NCI-H526 (cell line): ENCODE measurements at regions not wholly inside any gene's neighbourhood (a gene's known extent, or its start where the extent isn't known, plus 50 kb on each side); places are given as distances from the start of the nearest gene placed in this dataset.
"Not testable (repeated sequence)": the region's sequence is repeated elsewhere in the genome, so short reads cannot be mapped to it uniquely, and the experiment has no call there.

Source experiments
- DNase-seq, 2 experiments: peaks; one replicate each; lab custom pipeline; 2025; lab: John Stamatoyannopoulos, UW

DNA sequence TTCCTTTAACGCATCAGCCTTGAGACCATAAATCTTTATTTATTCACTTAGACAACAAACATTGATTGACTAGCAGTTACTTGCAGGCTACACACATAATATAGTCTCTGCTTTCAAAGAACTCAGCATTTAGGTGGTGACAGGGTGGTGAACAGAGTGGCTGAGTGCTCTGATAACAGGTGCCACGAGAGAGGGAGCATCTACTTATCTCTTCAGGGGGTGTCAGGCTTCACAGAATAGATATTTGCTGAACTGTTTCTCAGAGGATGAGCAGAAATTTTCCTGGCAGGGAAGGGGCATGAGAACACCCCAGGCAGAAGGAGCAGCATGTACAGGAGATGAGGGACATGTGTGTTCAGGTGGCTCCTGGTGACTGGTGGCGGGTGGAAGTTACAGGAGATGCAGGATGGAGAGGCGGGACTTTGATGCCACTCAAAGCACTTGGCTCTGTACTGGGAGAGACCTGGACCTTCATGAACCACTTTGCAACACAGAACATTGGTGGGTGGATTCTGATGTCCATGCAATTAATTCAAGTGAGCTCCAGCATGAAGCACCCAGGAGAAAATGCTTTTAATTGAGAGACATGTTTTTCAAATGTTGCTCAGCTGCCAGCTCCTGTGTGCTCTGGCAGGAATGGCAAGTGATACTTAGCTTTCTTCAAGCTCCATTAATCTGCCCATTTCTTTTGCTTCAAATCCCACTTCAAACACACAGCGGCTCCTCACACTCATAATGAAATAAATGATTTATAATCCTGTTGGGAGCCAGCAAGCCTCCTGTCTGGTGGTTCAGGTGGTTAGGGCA, 248.9 kb downstream of the MYCN start:
- peak; percentile 98 to 99 for DNase-seq

- no peak for DNase-seq
These were observed 248.0 kb downstream of the MYCN start for GRCh38 chr2:16188261-16188890.

GRCh38 chr2:16187482-16187817, 247.1 kb downstream of the MYCN start:
- DNase-seq, result no peak

GRCh38 chr2:16186661-16187481, 246.5 kb downstream of the MYCN start:
- peak in 1 of 2 experiments; percentile 95 for DNase-seq

GRCh38 chr2:16185801-16186272, 245.5 kb downstream of the MYCN start:
- no peak for DNase-seq

GRCh38 chr2:16184945-16185660, 244.8 kb downstream of the MYCN start:
- DNase-seq, result no peak

DNA sequence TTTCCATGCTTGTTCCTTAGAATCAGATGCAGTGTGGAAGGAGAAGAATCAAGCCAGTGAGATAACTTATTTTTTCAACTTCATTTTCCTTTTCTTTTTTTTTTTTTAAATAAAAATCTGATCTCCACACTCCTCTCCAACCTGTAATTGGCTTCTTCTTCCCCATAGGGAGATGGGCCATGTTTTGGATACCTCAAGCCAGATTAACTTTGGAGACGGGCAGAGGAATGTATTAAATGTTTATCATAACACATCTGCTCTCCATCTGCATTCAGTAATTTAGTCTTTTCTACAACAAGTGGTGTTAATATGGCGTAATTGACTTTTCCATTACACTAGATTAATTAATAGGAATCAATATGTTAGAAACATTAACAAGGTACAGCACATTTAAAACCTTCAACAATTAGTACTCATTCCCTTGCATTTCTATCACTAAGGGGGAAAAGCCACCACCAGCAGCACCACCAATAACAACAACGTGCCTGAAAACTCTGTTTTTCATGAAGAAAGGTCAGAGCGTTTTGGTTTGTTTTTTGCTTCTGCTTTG, 244.1 kb downstream of the MYCN start:
- DNase-seq, result no peak

- DNase-seq, result no peak
These were observed 243.0 kb downstream of the MYCN start for GRCh38 chr2:16183345-16183744.

GRCh38 chr2:16182841-16183240, 242.5 kb downstream of the MYCN start:
- no peak for DNase-seq

- DNase-seq, result not testable (repeated sequence)
These were observed 242.0 kb downstream of the MYCN start for GRCh38 chr2:16182311-16182815.

DNA sequence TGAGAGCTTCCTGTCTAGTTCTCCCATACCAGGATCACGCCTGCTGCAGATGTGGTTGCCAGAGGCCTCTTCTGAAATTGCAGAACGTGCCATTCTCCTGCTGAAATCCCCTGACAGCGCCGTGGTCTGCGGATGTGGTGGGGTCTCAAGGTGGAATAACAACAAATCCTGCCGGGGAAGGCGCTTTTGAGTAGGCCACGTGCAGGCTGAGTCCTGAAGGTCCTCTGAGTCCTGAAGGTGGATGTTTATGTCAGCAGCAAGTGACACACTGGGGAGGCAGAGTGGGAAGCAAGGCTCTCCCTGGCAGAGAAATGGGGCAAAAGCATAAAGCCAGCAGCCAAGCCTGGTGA, 241.4 kb downstream of the MYCN start:
- DNase-seq, result no peak

DNA sequence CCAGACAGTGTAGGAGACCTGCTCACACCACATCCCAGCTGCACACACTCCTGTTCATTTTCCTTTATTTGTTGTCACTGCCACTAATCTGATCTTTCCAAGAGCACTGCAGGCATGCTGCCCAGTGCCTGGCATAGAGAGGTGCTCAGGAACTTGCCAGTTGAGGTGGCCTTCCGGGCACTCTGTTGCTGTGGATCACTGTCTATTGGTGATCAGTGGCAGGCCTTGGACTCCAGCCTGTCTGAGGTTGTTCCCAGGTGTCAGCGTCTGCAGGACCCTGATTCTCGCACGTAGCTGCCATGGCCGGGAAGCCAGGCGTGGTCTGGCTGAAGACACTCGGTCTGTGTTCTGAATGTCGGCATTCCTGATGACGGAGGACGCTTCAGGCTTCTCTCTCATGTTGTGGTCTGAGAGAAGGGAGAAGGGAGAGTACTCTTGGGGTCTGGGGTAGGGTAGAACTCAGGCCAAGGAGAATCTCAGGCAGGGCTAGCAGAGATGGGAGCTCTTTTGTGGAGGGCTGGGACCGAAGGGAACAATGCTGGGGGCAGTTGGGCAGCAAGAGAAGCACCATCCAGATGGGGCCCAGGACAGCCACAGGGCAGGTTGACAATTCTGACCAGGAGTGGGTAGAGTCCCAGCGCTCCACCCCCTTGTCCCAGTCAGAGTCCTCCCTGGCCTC, 240.9 kb downstream of the MYCN start:
- DNase-seq, result no peak

DNA sequence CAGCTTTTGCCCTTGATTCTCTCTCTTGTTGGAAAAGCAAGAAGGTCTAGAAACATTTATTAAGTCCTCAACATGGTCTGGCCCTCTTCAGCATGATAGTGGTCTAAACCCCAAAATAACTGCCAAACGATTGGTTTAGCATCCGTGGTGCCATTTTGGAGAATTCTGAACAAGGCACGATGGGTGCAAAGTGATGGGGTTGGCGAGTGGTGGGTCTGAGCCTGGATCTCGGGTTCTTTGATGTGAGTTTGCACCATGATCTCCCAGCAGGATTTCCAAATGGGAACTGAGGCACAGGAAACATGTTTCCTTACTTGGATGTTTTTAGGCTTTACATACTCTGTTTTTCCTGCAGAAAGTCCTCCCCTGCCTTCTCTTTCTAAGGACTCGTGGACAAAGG, 240.3 kb downstream of the MYCN start:
- DNase-seq, result no peak

DNA sequence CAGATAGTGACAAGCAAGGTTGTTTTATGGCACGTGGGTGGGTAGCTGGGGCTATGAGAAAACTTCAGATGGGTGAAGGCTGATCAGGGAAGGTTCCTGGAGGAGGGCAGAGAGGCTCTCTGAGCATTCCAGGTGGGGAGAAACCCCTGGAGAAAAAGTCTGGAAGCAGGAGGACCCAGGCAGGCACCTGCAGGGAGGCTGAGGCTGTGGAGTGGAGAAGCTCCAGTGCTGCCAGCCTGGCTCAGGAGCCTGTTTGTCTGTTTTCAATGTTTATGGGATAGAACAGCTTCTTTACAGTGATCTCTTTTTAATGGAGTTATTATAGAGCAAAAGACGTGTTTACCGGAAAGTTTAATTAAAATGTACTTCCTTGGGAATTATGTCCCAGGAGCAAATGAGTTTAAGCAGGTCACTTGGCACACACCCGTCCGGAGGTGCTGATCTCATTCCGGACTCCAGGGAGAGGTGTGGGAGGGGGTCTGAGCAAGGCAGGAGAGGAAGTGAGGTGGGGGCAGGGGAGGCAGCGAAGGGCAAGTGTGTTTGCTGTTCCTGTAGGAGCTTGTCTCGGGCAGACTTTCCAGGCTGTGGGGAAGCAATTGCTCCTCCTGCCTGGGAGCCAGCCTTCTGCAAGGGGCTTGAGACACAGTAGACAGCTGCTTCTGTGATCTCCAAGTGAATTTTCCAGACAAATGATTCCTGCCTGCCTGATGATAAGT, 239.5 kb downstream of the MYCN start:
- DNase-seq, result no peak

DNA sequence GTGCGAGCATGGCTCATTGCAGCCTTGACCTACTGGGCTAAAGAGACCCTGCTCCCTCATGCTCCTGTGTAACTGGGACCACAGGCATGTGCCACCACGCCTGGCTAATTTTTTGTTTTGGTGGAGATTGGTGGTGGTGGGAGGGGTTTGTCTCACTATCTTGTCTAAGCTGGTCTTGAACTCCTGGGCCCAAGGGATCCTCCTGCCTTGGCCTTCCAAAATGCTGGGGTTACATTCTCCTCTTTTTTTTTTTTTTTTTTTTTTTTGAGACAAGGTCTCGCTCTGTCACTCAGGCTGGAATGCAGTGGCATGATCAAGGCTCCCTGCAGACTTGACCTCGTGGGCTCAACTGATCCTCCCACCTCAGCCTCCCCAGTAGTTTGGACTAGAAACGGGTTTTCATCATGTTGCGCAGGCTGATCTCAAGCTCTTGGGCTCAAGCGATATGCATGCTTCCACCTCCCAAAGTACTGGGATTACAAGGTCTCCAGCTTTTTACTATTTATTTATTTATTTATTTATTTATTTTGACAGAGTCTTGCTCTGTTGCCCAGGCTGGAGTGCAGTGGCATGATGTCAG, 238.3 kb downstream of the MYCN start:
- no peak for DNase-seq

GRCh38 chr2:16177671-16178180, 237.4 kb downstream of the MYCN start:
- no peak for DNase-seq

- DNase-seq, result no peak
These were observed 236.7 kb downstream of the MYCN start for GRCh38 chr2:16176971-16177480.

DNA sequence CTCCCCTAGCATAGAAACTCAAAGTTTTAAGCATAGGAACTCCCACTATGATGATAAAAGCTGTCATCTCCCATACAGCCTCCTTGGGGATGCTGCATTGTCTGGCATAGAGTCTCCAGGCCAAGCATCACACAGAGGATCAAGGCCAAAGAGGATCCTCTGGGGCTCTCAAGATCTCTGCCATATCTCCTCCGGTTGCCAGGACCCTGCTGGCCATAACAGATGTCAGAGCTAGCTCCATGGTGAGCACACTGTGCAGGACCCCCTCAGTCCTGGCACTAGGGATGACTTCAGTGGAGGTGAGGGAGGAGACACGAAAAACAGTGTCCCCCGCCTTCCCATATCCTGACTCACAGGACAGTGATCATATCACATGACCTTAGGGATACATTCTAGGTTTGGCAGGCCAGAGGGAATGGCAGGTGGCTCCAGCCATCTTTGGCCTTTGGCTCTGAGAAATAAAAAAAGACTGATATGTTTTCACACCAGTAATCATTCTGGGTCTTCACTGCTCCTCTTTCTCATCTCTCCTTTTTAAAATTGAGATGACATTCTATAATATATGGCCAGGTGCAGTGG, 235.0 kb downstream of the MYCN start:
- no peak for DNase-seq

GRCh38 chr2:16174693-16175045, 234.3 kb downstream of the MYCN start:
- no peak for DNase-seq
